ENCODE measurements at regions not wholly inside any gene's neighbourhood (a gene's known extent, or its start where the extent isn't known, plus 50 kb on each side); places are given as distances from the start of the nearest gene placed in this dataset.

DNA sequence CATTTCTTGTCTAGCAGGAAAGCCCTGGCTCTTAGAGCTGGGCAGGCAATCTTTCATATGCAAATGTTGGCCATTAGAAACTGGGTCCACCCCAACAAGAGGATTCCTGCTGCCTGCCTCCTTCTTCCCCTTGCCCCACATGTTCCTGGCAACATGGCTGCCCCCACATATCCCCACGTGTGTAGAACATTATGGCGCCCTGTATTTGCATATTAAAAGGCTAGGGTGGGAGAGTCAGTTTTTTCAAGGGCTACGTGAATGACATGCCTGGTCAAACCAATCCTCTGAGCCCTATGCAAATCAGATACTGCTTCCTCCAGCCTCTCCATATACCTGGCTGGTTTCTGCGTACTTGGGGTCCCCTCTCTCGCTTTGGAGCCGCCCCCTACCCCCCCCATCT lies 514.0 kb downstream of the FUT8 start:
- TF ChIP-seq, protein P1, sequence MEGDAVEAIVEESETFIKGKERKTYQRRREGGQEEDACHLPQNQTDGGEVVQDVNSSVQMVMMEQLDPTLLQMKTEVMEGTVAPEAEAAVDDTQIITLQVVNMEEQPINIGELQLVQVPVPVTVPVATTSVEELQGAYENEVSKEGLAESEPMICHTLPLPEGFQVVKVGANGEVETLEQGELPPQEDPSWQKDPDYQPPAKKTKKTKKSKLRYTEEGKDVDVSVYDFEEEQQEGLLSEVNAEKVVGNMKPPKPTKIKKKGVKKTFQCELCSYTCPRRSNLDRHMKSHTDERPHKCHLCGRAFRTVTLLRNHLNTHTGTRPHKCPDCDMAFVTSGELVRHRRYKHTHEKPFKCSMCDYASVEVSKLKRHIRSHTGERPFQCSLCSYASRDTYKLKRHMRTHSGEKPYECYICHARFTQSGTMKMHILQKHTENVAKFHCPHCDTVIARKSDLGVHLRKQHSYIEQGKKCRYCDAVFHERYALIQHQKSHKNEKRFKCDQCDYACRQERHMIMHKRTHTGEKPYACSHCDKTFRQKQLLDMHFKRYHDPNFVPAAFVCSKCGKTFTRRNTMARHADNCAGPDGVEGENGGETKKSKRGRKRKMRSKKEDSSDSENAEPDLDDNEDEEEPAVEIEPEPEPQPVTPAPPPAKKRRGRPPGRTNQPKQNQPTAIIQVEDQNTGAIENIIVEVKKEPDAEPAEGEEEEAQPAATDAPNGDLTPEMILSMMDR (IDR thresholded peaks at IDR 0.05), result no peak
- no peak for TF ChIP-seq ZFX (IDR thresholded peaks at IDR 0.05; ENCODE audit: borderline replicate concordance)

Measured in 22Rv1 (cell line).